Brain microvascular endothelial cell (primary cell): ENCODE measurements at regions not wholly inside any gene's neighbourhood (a gene's known extent, or its start where the extent isn't known, plus 50 kb on each side); places are given as distances from the start of the nearest gene placed in this dataset.

Experiments
- DNase-seq: peaks from one replicate; pipeline ENCODE4 v3.0.0-alpha.2; 2020
- H3K27ac ChIP-seq: fragments of 250-450 bp; sonication (Bioruptor Pico); 2 replicates; pipeline ENCODE4 v1.5.1; 2020; ENCODE audit warnings: mild to moderate bottlenecking, moderate library complexity
- H3K27me3 ChIP-seq: fragments of 250-450 bp; sonication (Bioruptor Pico); replicated peaks from 2 replicates; pipeline ENCODE4 v1.5.1; 2020; ENCODE audit warnings: mild to moderate bottlenecking
- H3K36me3 ChIP-seq: fragments of 250-450 bp; sonication (Bioruptor Pico); replicated peaks from 2 replicates; pipeline ENCODE4 v1.5.1; 2020; ENCODE audit warnings: mild to moderate bottlenecking
- H3K4me3 ChIP-seq: 2 replicates; pipeline ENCODE4 v1.5.1; 2011; ENCODE audit warnings: low read depth, mild to moderate bottlenecking, control low read depth, low read length, moderate library complexity
- in situ Hi-C: cut with HindIII; loops from 2 replicates; pipeline ENCODE4 v1.10.0; 2017; ENCODE audit warnings: low sequenced_read_pairs, low pct_ligation_motif_present
- TF ChIP-seq, protein P1 (sequence below): IDR thresholded peaks from 2 replicates; pipeline ENCODE4 v1.5.1; 2011; ENCODE audit warnings: low read depth, mild to moderate bottlenecking, moderate library complexity, low read length, control low read depth, inconsistent platforms; ENCODE audit errors: missing control alignments

DNA sequence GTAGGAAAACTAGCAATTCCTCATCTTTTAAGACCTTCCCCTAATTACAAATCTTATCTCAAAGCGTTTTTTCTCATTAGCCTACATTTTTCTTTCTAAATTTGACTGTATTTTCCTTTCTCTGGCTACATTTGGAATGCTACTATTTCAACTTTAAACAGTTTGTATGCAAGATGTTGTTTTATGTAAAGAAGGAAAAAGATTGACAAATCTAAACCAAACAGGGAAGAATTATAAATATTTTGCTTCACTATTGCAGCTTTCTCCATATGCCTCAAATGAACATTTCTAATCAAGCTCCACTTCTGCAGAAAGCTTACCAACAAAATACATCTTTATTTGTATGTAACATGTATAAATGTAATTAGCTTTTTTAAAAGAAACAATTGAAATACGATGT lies 156.2 kb downstream of the MZT1 start:
- H3K27ac ChIP-seq: no peak overlapping the region
- TF ChIP-seq, protein P1, sequence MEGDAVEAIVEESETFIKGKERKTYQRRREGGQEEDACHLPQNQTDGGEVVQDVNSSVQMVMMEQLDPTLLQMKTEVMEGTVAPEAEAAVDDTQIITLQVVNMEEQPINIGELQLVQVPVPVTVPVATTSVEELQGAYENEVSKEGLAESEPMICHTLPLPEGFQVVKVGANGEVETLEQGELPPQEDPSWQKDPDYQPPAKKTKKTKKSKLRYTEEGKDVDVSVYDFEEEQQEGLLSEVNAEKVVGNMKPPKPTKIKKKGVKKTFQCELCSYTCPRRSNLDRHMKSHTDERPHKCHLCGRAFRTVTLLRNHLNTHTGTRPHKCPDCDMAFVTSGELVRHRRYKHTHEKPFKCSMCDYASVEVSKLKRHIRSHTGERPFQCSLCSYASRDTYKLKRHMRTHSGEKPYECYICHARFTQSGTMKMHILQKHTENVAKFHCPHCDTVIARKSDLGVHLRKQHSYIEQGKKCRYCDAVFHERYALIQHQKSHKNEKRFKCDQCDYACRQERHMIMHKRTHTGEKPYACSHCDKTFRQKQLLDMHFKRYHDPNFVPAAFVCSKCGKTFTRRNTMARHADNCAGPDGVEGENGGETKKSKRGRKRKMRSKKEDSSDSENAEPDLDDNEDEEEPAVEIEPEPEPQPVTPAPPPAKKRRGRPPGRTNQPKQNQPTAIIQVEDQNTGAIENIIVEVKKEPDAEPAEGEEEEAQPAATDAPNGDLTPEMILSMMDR: no peak
- no peak for DNase-seq
- H3K4me3 ChIP-seq: no peak overlapping the region
- H3K27me3 ChIP-seq: no peaks in the 10 kb centered on the region
- in situ Hi-C loops: no loop called here
- no peaks in the 10 kb centered on the region for H3K36me3 ChIP-seq

DNA sequence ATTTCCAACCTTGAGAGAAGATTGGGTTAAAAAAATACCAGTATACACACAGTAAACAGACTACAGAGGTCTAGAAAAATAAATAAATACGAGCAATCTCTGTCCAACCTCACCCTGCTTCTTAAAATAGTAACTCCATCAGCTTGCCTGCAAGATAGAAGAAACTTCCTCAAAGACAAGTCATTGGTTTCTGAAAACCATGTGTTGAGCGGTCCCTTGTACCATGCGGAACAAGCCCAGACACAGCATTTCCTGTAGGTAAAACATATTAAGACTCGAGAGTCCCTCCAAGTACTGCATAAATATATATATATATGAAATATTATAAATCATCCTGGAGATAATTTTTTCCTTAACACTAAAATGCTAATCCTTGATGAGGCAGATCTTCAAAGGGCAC lies 157.4 kb downstream of the MZT1 start:
- TF ChIP-seq, protein P1: no peak
- in situ Hi-C loops: no loop called here
- no peak overlapping the region for H3K27ac ChIP-seq

DNA sequence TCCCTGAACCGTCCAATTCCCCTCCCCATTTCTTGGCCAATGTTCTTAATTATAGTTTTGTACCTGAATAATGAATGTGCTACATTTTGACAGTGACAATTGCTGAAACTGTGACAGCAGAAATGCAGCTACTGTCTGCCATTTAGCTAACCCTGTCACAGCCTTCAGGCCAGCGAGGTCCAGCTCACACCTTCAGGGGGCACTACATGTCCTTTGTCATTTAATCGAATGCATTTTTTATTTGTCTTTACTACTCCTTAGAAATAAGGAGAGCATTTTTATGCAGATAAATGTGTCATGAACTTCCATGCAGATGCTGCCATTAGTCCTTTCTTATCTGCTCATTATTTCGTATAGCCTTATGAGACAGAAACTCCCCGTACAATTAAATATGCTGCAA lies 159.9 kb downstream of the MZT1 start:
- TF ChIP-seq, protein P1: peak; percentile 4
- H3K27me3 ChIP-seq: no peaks in the 10 kb centered on the region
- in situ Hi-C loops: no loop called here

More for the DNA sequence above, 157.4 kb downstream of the MZT1 start:
- Histone ChIP-seq H3K27me3 (no peaks in the 10 kb centered on the region), H3K36me3 (no peaks in the 10 kb centered on the region), H3K4me3 (no peak overlapping the region)
- DNase-seq: no peak

DNA sequence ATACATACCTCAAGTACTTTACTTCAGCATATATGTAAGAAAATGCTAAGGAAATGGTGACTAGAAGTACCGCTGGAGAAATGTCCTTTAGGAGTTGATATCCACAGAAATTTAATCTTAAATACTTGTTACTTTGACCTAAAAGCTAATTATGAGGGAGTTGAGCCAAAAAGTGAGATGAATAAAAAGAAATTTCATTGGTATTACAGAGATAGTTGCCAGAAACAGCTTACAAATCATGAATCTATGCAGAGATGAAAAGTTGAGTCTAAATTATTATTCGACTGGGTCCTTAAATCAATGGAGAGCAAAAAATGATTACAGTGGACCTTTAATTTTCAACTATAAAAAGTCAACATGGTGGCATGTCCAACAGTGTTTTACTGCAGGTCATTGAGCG lies 160.9 kb downstream of the MZT1 start:
- in situ Hi-C loops: no loop called here
- H3K4me3 ChIP-seq: no peak overlapping the region
- no peak for DNase-seq
- TF ChIP-seq, protein P1: no peak
- no peaks in the 10 kb centered on the region for H3K27me3 ChIP-seq
- no peaks in the 10 kb centered on the region for H3K36me3 ChIP-seq
- H3K27ac ChIP-seq: no peak overlapping the region

More for the DNA sequence above, 159.9 kb downstream of the MZT1 start:
- Histone ChIP-seq H3K4me3 (no peak overlapping the region), H3K27ac (no peak overlapping the region), H3K36me3 (no peaks in the 10 kb centered on the region)
- DNase-seq: no peak

DNA sequence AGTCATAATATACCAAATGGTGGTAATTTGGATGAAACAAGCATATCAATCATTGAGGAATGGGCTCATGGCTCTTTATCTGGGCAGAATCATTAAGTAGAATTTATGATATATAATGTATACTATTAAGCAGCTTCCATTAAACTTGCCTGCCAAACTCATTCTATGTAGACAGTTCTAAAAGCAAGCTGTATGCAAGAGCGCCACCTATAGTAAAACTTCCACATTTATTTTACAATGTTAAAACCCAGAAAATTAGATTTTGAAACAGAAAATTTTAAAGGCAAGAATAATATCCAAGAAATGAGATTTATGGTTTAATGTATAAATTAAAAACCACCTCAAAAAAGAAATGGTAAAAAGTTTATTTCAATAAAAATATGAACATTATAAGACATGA lies 161.5 kb downstream of the MZT1 start:
- H3K27me3 ChIP-seq: no peaks in the 10 kb centered on the region
- no peaks in the 10 kb centered on the region for H3K36me3 ChIP-seq
- H3K4me3 ChIP-seq: no peak overlapping the region
- TF ChIP-seq, protein P1: peak; percentile 56
- no peak overlapping the region for H3K27ac ChIP-seq
- in situ Hi-C loops: no loop called here
- peak; percentile 11 for DNase-seq

DNA sequence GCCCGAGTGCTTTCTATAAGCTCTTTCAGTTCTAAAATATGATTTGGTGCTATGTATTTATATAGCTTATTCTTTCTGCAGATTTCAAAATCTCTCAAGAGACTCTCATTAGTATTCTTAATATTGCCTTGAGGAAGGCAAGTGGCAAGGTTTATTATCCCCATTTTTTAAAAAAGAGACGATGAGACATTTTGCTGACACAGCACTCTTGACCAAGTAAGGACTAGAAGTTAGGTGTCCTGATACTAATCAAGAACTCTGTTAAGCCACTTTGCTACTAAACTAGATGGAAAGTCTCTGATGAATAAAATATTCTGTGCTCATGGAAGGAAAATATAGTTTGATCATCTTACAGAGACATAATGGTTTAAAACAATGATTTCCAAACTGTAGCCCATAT lies 164.7 kb downstream of the MZT1 start:
- in situ Hi-C loops: no loop called here
- Histone ChIP-seq H3K36me3 (no peaks in the 10 kb centered on the region), H3K4me3 (no peak overlapping the region), H3K27me3 (no peaks in the 10 kb centered on the region), H3K27ac (no peak overlapping the region)
- no peak for DNase-seq
- TF ChIP-seq, protein P1: no peak
